ENCODE measurements at regions not wholly inside any gene's neighbourhood (a gene's known extent, or its start where the extent isn't known, plus 50 kb on each side); places are given as distances from the start of the nearest gene placed in this dataset.

DNA sequence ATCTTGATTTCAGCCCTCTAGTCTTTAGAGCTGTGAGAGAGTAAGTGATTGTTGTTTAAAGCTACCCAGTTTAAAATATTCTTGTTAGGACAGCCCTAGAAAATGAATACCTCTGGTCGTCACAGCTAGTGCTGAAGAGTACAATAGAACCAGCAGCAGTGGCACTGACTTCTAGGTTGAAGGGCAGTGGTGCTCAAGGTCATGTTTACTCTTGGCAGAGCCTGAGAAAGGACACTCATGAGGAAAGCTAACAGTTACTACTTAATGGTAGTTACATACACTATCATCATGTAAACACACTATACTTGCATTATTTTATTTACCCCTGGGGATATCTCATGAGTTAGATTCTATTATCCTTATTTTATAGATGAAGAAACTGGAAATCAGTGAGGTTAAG is 323.0 kb downstream of the SH2D4B start:
- DNase-seq (ENCODE audit: low spot score) = no peak

DNA sequence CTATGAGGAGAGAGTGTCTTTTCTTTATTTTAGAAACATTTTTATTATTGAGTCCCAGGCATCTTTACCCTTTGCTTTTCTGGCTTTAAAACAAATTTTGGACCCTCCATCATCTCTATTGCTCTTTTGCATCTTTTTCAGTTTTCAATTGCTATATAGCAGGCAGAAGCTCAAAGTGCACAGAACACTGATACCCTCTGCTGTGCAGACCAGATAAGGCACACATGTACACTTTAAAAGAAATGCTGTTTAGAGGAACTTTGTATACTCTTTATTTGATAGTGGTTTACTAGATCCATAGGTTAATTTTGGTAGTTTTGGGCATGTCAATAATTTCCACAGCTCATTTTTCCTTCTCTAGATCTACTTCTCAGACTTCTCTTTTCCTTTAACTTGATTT is 324.2 kb downstream of the SH2D4B start:
- DNase-seq (ENCODE audit: low spot score) = no peak

DNA sequence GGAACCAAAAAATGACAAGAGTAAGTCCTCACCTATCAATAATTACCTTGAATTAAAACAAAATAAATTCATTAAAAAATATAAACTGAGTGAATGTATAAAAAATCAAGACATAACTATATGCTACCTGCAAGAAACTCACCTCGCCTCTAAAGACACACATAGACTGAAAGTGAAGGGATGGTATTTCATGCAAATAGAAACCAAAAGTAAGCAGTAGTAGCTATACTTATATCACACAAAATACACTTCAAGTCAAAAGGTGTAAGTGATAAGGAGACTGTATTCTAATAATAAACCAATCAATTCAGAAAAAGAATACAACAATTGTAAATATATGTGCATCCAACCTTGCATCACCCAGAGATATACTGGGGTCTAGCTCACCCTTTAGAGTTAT is 332.6 kb downstream of the SH2D4B start:
- no peak for DNase-seq (ENCODE audit: low spot score)

DNA sequence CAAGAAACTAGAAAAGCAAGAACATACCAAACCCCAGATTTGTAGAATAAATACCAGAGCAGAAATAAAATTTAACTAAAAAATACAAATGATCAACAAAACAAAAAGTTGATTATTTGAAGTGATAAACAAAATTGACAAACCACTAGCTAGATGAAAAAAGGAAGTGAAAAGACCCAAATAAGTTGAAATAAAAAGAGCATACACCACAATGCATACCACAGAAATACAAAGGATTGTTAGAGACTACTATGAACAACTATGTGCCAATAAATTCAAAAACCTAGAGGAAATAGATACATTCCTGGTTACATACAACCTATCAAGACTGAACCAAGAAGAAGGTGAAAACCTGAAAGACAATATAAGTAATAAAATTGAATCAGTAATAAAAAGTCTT is 333.4 kb downstream of the SH2D4B start:
- no peak for DNase-seq (ENCODE audit: low spot score)

DNA sequence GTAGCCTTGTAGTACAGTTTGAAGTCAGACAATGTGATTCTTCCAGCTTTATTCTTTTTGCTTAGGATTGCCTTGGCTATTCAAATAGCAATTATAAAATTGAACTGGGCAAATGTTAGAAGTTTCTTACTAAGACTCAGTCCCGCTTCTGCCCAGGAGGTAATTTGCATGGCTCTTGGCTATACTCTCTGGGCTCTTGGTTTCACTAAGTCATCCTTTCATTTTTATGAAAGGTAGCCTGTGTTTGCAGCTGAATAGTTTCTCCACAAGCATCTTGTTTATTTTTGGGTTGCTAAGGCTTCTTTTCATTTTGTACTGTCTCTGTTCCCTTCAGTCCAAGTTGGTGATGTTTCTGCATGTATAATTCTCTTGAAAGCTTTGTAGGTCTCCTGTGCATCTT is 340.6 kb downstream of the SH2D4B start:
- no peak for DNase-seq (ENCODE audit: low spot score)

DNA sequence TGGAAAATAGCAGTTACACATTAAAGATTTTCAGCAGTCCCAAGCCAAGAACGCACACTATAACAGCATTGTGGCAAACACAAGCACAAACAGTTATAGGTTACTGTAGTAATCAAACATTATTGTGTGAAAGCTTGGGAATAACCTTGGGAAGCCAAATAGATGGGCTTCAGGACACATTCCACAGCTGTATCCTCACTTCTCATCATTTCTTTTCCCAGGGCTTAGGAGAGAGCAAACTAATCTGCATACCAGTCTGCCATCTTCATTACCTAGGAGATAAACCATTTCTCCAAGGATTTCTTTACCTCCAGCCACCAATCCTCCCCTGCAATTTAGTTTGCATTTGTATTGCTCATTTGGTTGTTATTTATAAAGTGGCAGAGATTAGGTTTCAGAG is 352.4 kb downstream of the SH2D4B start:
- no peak for DNase-seq (ENCODE audit: low spot score)

DNA sequence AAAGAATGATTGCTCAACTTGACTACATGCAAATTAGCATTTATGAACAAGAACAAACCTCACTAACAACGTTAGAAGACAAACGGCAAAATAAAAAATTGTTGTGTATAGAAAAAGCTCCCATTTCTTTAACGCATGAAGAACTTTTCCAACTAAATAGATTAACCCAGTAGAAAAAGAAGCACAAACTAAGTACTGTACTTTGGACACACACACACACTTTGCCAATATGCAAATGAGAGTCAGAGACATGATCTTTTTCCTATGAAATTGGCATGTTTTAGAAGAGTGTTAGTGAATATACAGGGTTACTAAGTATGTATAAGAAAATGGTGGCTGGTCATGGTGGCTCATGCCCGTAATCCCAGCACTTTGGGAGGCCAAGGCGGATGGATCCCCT is 355.6 kb downstream of the SH2D4B start:
- DNase-seq (ENCODE audit: low spot score) = no peak

DNA sequence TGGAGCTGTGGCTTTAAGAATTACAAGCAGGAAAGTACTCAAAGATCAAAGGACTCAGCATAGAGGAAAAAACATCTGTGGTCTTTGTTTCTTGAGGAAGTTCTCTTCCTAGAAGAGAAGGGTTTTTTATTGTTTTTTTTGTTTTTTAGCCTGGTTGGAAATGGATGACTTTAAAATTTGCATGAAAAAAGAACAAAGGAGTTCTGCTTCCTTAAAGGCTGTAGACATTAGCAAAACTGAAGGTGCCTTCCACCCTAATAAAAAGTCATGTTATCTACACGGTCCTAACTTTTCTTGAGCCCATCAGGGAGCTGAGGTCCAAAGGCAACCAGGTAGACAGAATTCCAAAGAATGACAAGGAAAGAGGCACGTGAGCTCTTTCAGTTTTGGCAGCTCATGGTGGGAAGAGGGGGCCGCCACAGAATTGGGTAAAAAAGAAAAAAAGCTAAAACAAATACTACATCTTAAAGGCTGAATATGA is 356.6 kb downstream of the SH2D4B start:
- no peak for DNase-seq (ENCODE audit: low spot score)

DNA sequence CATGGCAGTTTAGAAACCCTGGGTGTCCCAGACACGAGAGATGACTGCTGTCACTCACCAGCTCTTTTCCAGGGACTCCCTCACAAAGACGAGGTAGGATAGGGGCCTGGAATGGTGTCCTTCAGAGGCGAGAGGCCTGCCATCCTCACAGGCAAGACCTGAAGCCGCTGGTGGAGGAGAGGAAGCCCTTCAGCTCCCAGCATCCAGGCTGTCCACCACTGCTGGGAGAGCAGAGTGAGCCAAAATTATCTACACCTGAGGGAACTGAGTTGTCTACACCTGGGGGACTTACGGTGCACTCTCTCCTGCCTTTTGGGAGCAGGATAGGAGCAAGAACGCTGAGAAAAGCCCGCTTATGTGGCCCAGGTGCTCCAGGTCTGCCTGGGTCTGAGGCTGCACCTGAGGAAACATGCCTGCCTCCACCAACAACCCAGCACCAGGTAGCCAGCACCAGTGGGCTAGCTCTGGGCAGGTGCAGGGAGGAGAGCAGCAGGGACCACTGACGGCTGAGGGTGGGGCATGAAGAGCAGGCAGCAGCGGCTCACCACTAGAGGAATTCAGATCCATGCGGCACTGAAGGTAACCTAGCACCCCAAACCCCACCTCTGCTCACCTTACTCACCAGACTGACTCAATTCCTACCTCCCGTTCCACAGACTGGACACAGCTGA is 357.2 kb downstream of the SH2D4B start:
- DNase-seq (ENCODE audit: low spot score) = no peak

DNA sequence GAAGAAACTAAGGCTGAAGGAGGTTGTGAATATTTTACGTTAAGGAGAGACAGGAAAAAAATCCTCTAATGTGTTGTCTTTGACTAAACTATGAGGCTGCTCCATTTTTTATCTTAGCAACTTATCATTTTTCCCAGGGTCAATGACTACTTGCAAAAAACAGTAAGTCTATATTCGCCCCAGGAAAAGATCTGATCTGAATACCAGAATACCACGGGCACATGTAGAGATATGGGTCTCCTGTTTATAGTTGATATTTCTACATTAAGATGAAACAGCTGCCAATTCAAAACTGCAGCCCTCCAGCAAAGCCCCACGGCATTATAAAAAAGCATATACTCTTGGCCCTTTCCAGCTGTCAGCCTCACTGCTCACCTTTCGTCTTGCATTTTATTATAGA is 358.4 kb downstream of the SH2D4B start:
- DNase-seq (ENCODE audit: low spot score) = no peak

DNA sequence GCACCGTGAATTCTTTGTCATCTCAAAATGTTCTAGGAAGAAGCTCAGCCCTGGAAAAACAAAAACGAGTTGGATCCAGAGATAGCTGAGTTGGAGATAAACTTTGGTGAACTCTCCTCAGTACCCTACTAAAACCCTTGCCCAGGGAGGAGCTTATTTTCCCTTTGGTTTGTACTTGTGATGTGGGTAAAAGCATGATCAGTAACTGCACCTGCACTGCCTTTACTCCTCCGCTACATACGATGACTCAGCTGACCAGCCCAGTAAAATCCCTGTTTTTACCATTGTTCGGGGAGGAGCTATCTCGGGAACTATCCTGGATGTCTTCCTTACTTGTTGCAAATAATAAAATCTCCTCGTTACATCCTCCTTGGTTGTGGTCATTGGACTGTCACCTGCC is 359.3 kb downstream of the SH2D4B start:
- no peak for DNase-seq (ENCODE audit: low spot score)

DNA sequence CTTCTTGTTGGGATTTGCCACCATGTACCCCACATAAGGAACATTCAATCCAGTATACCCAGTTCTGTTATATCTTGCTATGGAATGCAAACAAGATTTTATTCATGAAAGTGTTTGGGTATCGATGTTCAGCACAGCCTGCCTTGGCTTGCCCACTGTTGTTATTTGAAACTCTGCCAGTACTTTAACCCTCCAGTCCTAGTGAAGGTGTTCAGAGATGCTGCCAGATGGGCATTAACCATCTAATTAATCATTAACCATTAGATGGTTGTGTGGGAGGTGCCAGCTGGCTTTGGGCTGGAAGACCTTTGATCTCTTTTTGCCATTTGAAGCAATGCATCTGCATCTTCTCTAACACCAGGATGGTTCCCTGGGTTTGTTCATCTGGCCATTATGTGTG is 363.0 kb downstream of the SH2D4B start:
- DNase-seq (ENCODE audit: low spot score) = no peak

DNA sequence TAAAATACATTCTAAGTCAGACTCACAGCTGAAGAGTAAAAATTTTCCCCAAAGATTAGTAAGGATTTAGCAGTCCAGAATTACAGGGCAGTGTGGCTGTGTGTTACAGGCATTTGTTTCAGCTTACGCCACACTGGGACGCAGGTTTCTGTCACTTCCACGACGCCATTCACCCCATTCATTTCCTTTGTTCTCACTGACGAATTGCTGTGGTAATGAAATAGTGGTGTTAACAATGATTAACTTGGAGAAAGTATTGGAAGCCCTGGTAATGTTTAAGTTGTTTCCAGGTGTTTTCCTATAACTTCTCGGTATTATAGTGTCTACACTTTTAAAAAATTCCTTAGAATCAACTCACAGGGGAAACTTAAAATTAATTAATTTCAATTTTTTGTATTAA is 370.9 kb downstream of the SH2D4B start:
- no peak for DNase-seq (ENCODE audit: low spot score)

DNA sequence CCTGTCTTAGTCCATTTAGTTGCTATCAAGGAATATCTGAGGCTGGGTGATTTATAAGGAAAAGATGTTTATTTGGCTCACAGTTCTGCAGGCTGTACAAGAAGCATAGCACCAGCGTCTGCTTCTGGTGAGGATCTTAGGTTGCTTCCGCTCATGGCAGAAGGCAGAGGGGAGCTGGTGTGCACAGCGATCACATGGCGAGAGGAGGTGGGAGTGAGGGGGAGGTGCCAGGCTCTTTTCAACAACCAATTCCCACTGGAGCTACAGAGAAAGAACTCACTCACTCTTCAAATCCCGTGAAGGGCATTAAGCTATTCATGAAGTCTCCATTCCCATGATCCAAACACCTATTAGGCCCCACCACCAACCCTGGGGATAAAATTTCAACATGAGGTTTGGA is 371.6 kb downstream of the SH2D4B start:
- DNase-seq (ENCODE audit: low spot score) = no peak

DNA sequence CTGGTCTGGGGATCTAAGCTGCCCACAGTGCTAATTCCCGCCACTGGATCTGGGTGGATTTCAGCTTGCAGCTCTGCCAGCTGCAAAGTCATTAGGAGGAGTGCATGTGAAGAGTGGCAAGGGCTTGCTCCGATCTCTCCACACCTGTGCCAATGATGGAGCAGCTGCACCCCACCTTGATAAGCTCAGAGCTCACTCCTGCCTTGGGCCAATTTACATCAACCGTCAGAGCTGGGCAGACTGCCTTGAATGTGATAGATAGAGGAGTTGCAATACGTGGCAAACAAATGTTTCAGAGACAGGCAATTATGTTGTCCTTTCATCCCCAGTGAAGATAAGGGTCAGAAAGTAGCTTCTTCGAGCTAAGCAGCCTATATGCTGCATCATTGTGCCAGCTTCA is 379.9 kb downstream of the SH2D4B start:
- no peak for DNase-seq (ENCODE audit: low spot score)

DNA sequence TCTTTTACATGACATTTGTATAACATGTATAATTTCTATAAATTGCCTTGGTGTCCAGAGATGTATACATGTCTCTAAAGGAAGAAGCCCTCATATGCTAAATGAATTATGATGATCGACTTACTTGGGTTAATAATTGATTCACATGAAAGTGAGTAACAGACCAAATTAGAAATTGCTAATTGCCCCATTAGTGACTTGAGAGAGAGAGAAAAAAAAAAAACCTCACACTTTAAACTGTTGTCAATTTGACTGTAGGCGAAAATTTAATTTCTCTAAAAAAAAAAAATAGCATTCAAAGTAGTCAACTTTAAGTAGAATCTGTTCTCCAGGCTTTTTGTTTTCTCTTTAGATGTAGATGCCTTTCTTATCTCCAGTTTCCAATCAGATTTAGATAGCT is 383.3 kb downstream of the SH2D4B start:
- DNase-seq (ENCODE audit: low spot score) = no peak

DNA sequence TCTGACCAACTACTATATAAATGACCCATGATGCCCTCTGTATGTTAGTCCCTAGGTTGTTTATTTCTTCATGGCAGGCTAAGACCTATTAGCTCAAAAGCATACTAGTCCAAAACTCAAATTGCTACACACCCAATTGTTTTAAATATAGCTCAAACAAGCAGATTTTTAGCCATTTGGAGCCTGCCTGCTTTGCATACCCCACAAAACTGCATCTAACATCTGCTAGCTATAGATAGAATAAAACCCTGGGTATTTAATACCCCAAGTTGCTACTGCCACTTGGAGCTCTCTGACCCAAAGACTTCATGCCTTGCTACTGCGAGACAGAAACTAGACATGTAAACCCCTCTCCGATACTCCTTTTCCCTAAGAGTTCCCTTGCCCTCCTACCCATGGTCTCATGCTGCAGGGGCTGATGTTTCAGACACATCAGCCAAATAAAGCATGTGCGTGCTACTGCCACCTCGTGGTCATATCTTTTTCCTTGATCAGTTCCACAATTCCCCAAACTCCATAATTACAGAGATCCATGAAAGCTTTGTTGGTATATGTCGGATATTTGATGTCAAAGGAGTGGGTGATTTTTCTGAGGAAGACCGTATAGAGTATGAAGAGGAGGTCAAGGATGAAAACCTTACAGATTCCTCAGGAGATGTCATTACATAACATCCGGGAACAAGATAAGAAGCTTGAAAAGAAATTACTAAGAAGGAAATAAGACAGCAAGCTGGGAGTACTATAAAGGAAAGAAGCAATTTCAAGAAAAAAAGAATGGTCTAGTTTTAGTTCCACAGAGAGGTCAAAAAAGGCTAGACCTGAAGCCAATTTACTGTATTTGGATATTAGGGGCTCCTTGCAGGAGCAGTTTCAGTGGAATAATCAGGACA is 386.6 kb downstream of the SH2D4B start:
- DNase-seq (ENCODE audit: low spot score) = no peak

DNA sequence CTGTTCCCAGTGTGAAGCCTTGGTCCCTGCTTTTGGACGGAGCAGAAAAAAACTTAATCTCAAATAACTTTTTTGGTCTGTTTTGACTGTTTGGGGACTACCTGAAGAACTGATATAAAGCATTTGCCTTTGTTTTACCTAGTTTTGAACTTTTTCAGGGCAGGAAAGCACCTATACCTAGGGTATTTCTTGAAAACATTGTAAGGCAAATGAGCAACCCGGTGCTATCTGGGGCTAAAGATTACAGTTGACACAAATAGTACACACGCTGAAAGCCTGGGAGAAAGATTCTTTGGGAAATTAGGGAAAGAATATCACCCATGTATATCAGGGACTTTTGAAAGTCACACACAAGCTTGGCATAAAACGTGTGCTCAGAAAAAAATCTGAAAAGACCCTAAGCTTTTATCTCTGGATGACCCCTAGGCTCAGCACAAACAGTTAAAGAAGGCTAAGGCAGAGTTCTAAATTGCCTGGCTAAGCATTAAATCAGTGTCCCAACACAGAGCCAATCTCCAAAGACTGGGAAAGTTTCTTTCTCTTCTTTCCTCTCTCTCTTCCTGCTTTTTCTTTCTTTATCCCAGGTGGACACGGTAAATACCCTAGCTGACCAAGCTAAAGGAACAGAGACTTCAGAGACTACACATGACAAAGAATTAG is 389.8 kb downstream of the SH2D4B start:
- no peak for DNase-seq (ENCODE audit: low spot score)

DNA sequence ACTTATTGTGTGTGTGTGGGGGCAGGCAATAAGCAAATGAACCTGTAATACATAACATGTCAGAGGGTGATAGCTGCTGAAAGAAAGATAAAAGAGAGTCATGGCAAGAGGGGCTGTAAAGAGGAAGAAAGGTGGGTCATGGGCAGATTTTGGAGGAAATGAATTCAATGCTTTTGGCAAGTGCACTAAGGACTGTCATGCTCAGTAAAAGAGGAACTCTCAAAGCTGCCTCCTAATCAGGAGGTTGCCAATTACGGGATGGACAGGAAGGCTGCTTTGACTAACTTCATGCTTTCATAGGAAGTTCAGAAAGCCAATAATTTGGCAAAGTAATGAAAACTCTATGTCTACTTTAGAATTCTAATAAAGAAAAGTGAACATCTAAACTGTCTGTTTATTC is 401.2 kb downstream of the SH2D4B start:
- no peak for DNase-seq (ENCODE audit: low spot score)

DNA sequence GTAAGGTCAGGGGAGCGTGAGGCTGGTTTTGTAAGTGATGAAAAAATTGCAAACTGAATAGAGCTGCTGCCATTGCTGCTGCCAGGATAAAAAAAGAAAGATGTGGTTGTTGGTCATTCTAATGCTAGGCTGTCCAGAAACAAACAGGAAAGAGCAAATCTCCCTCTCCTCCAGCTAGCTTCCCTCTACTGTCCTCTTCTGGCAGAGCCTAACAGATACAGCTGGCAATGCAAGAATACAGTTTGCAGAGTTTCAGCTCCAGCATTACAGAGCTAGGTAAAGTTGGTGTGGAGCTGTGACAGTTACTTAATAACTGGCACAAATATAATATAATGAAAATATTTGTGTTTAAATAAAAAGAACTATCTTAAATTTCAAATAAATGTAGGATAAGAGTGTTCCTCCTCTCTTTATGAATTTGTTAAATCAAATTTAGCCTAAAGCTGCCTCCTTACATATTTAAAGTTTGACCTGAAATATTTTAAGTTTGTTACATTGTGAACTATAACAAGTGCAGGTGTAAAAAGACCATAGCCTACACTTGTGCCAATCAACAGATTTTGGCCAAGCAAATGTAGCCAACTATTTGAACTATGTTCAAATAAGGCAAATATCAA is 407.7 kb downstream of the SH2D4B start:
- no peak for DNase-seq (ENCODE audit: low spot score)

DNA sequence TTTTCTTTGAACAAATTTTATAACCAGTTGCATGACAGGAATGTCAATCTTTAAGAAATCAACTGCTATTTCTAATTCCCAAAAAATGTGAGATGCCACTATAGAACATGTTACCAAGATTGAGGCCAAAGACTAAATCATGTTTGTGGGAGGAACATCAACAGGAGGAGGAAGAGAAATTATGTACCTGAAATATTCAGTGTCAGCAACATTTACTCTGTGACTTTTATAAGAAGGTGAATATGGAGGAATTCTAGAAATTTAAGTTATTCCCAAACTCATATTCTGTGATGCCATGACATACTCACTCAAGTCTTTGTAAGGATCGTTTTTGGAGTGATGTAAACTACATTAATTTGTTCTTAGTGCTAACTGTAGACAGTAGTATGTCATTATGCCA is 408.4 kb downstream of the SH2D4B start:
- no peak for DNase-seq (ENCODE audit: low spot score)

DNA sequence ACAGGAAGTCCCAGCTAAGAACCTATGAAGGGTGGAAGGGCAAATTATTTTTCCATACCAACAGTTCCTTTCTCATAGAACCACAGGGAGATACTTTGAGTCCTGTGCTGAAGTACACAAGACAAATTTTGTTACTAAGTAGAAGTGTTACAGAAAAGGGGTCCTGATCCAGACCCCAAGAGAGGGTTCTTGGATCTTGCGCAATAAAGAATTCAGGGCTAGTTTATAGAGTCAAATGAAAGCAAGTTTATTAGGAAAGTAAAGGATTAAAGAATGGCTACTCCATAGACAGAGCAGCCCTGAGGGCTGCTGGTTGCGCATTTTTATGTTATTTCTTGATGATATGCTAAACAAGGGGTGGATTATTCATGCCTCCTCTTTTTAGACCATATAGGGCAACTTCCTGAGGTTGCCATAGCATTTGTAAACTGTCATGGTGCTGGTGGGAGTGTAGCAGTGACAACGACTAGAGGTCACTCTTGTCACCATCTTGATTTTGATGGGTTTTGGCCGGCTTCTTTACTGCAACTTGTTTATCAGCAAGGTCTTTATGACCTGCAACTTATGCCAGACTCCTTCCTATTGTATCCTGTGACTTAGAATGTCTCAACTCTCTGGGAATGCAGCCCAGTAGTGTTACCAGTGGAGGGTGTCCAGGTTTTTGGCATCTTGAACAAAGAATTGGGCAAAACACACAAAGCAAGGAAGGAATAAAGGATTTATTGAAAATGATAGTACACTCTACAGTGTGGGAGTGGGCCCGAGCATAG is 409.4 kb downstream of the SH2D4B start:
- DNase-seq (ENCODE audit: low spot score) = no peak
